ENCODE measurements at regions not wholly inside any gene's neighbourhood (a gene's known extent, or its start where the extent isn't known, plus 50 kb on each side); places are given as distances from the start of the nearest gene placed in this dataset.

- intact Hi-C loops (cut with DNase I; ENCODE audit: low total_unique reads), result no loop called here
- no peak overlapping the region for H3K4me3 ChIP-seq (ENCODE audit: low read depth, poor library complexity, severe bottlenecking)
- no peak for DNase-seq (ENCODE audit: low spot score in 2 of 2)
- 80 to 83% methylated on average over 4 of the region's 4 CpGs for WGBS, 2 donors
- TF ChIP-seq CTCF (IDR thresholded peaks at IDR 0.05) (no peak), POLR2A (IDR thresholded peaks at IDR 0.05) (no peak)
These were observed 51.5 kb downstream of the IRAG1 start for GRCh38 chr11:10641912-10642697.

- WGBS, 2 donors, result 84 to 88% methylated on average over 9 of the region's 9 CpGs
- intact Hi-C loops (cut with DNase I; ENCODE audit: low total_unique reads), result no loop called here
- peak in 1 of 2 donors; percentile 56 for DNase-seq (ENCODE audit: low spot score in 2 of 2)
- H3K4me3 ChIP-seq (ENCODE audit: low read depth, poor library complexity, severe bottlenecking), result no peak overlapping the region
- TF ChIP-seq POLR2A (IDR thresholded peaks at IDR 0.05) (no peak), CTCF (IDR thresholded peaks at IDR 0.05) (no peak)
These were observed 52.2 kb downstream of the IRAG1 start for GRCh38 chr11:10641177-10641911.

GRCh38 chr11:10640308-10640707 lies 53.2 kb downstream of the IRAG1 start:
- H3K4me3 ChIP-seq (ENCODE audit: low read depth, poor library complexity, severe bottlenecking), result no peak overlapping the region
- TF ChIP-seq POLR2A (IDR thresholded peaks at IDR 0.05) (no peak), CTCF (IDR thresholded peaks at IDR 0.05) (no peak)
- DNase-seq (ENCODE audit: low spot score in 2 of 2), result peak in 1 of 2 donors; percentile 37
- intact Hi-C loops (cut with DNase I; ENCODE audit: low total_unique reads), result no loop called here
- WGBS, 2 donors, result 78 to 79% methylated on average over 3 of the region's 3 CpGs

GRCh38 chr11:10639350-10639749 lies 54.2 kb downstream of the IRAG1 start:
- WGBS, 2 donors, result 80% methylated on average over 7 of the region's 7 CpGs
- H3K4me3 ChIP-seq (ENCODE audit: low read depth, poor library complexity, severe bottlenecking), result no peak overlapping the region
- DNase-seq (ENCODE audit: low spot score in 2 of 2), result peak in 1 of 2 donors; percentile 45
- intact Hi-C loops (cut with DNase I; ENCODE audit: low total_unique reads), result no loop called here
- TF ChIP-seq CTCF (IDR thresholded peaks at IDR 0.05), result no peak

GRCh38 chr11:10638316-10638925 lies 55.1 kb downstream of the IRAG1 start:
- intact Hi-C loops (cut with DNase I; ENCODE audit: low total_unique reads), result no loop called here
- WGBS, 2 donors, result 49 to 63% methylated on average over 3 of the region's 3 CpGs
- peak in 1 of 2 donors; percentile 37 for DNase-seq (ENCODE audit: low spot score in 2 of 2)
- TF ChIP-seq POLR2A (IDR thresholded peaks at IDR 0.05) (no peak), CTCF (IDR thresholded peaks at IDR 0.05) (no peak)
- H3K4me3 ChIP-seq (ENCODE audit: low read depth, poor library complexity, severe bottlenecking), result no peak overlapping the region
